ENCODE measurements at regions not wholly inside any gene's neighbourhood (a gene's known extent, or its start where the extent isn't known, plus 50 kb on each side); places are given as distances from the start of the nearest gene placed in this dataset.

DNA sequence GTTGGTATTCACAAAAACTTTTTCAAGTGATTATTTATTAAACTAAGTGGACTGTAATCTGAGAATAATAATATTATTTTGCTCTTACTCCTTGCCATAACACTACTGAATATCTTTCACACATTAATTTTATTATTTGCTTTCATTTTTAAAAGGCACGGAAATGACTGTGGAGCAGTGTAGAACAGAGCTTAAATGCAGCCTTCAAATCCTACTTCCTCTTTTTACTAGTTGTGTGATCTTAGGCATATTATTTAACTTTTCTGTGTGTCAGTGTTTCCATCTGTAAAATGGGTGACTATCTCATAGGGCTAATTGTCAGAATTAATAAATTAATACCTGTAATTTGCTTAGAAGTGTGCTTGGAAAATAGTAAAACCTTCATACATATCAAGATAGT is 55.5 kb upstream of the SLC8A1 start:
- DNase-seq (ENCODE audit: low read depth) = peak; percentile 33

DNA sequence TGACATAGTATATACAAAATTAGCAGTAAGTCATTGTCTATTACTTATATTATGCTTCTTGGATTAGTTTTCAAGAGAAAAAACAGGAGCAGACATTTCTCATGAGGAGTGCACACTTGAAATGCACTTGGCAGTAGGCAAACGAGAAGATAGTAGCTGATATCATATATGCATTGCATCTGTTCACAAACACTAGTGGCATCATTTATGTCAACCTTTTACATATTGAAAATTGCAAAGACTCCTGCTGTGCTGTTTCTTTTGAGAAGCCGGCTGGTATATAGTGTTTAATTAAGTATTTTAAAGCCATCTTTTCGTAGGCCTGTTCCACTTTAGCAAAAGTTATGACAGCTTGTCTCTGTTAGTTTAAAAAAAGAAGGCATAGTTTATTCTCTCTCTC is 58.4 kb upstream of the SLC8A1 start:
- H3K4me3 ChIP-seq (ENCODE audit: low read depth, low read length) = no peak overlapping the region
- no peak for DNase-seq (ENCODE audit: low read depth)
- TF ChIP-seq, protein P1, sequence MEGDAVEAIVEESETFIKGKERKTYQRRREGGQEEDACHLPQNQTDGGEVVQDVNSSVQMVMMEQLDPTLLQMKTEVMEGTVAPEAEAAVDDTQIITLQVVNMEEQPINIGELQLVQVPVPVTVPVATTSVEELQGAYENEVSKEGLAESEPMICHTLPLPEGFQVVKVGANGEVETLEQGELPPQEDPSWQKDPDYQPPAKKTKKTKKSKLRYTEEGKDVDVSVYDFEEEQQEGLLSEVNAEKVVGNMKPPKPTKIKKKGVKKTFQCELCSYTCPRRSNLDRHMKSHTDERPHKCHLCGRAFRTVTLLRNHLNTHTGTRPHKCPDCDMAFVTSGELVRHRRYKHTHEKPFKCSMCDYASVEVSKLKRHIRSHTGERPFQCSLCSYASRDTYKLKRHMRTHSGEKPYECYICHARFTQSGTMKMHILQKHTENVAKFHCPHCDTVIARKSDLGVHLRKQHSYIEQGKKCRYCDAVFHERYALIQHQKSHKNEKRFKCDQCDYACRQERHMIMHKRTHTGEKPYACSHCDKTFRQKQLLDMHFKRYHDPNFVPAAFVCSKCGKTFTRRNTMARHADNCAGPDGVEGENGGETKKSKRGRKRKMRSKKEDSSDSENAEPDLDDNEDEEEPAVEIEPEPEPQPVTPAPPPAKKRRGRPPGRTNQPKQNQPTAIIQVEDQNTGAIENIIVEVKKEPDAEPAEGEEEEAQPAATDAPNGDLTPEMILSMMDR (IDR thresholded peaks at IDR 0.05; ENCODE audit: insufficient read depth, low read depth, low read length, missing control alignments) = no peak

More for the DNA sequence above, 55.5 kb upstream of the SLC8A1 start:
- no peak overlapping the region for H3K4me3 ChIP-seq (ENCODE audit: low read depth, low read length)
- TF ChIP-seq, protein P1 (IDR thresholded peaks at IDR 0.05; ENCODE audit: insufficient read depth, low read depth, low read length, missing control alignments) = no peak

DNA sequence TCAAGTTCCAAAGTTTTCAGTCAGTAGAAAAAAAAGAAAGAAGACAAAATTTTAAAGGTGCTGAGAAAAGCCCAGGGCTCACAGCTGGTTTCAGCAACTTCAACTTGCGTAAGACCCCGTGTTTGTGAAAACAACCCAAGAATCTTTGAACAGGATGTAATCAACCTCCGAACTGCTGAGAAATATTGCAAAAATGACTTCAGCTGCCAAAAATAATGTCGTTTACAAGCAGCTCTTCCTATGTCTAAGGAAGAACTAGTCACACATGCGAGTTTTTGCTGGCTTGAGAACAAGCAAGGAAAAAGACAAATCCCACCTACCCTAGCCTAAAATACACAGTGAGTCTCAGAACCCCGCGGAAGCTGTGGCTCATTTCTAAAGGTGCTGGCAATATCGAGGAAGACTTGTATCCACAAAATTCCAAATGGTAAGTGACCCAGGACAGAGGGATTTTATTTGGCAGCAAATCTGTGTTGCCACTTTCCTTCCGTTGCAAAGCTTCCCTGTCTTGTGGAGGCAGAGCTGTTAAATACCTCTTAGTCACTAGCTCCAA is 59.8 kb upstream of the SLC8A1 start:
- DNase-seq (ENCODE audit: low read depth) = no peak

DNA sequence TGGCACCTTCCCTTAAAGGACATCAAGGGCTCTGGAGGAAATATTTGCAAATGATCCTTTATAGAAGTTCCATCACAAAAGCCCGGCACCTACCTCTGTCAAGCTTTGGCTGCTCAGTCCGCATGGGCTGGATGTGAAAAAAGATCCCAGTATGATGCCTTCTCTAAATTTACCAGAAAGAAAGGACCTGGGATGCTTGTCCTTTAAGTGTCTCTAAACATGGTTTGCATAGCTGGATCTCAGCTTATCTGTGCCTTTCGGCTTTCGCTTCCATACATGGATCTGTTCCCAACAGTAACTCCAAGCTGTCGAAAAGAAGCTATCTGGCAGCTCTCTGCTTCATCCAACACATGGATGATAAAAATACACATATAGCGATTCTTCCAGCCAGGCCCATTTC is 60.4 kb upstream of the SLC8A1 start:
- TF ChIP-seq, protein P1 (IDR thresholded peaks at IDR 0.05; ENCODE audit: insufficient read depth, low read depth, low read length, missing control alignments) = no peak
- no peak for DNase-seq (ENCODE audit: low read depth)
- no peak overlapping the region for H3K4me3 ChIP-seq (ENCODE audit: low read depth, low read length)

More for the DNA sequence above, 59.8 kb upstream of the SLC8A1 start:
- TF ChIP-seq, protein P1 (IDR thresholded peaks at IDR 0.05; ENCODE audit: insufficient read depth, low read depth, low read length, missing control alignments) = no peak
- no peak overlapping the region for H3K4me3 ChIP-seq (ENCODE audit: low read depth, low read length)

DNA sequence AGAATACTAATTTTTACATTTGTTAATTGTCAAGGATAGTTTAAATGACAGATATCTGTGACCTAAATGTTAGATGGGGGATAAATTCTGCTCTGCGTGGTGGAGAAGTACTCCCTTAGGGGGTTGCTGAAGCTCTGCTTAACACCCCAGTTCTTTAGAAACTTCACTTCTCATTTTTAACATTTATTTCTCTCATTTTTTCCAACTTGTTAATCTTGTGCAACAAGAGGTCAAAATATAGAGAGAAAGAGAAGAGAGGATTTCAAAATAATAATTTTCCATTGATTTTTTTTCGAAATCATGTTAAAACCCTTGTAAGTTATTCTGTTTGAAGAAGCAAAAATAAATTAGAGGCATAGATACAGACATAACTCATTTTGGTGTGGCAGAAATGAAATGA is 61.3 kb upstream of the SLC8A1 start:
- H3K4me3 ChIP-seq (ENCODE audit: low read depth, low read length) = no peak overlapping the region
- TF ChIP-seq, protein P1 (IDR thresholded peaks at IDR 0.05; ENCODE audit: insufficient read depth, low read depth, low read length, missing control alignments) = no peak
- DNase-seq (ENCODE audit: low read depth) = no peak

DNA sequence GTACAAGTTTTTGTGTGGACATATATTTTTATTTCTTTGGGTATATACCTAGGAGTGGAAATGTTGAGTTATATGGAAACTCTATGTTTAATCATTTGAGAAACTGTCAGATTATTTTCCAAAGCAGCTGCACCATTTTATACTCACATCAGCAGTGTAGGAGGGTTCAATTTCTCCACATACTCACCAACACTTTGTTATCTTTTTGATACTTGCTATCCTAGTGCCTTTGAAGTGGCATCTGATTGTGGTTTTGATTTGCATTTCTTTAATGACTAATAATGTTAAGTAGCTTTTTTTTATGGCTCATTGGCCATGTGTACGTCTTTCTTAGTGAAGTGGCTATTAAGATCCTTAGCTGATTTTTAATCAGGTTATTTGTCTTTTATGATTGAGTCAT is 64.7 kb upstream of the SLC8A1 start:
- no peak overlapping the region for H3K4me3 ChIP-seq (ENCODE audit: low read depth, low read length)
- no peak for DNase-seq (ENCODE audit: low read depth)
- TF ChIP-seq, protein P1 (IDR thresholded peaks at IDR 0.05; ENCODE audit: insufficient read depth, low read depth, low read length, missing control alignments) = no peak

DNA sequence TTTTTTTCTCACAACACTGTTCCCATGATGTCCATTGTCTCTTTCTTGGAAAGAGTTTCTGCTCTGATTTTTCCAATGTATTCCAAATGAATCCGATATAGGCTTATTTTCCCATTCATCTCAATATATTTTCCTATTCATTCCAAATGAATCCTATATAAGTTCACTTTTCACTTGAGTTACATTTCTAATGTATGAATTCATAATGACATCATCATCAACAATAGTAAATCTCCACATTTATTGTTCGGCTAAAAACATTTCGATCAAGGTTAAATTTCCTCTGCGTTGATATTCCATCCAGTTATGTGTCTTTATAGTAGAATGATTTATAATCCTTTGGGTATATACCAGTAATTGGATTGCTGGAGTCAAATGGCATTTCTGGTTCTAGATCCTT is 76.7 kb upstream of the SLC8A1 start:
- no peak overlapping the region for H3K4me3 ChIP-seq (ENCODE audit: low read depth, low read length)
- TF ChIP-seq, protein P1 (IDR thresholded peaks at IDR 0.05; ENCODE audit: insufficient read depth, low read depth, low read length, missing control alignments) = no peak
- no peak for DNase-seq (ENCODE audit: low read depth)

Data from GM12865 (cell line).